ENCODE measurements at regions not wholly inside any gene's neighbourhood (a gene's known extent, or its start where the extent isn't known, plus 50 kb on each side); places are given as distances from the start of the nearest gene placed in this dataset.
"Not testable (repeated sequence)": the region's sequence is repeated elsewhere in the genome, so short reads cannot be mapped to it uniquely, and the experiment has no call there.

GRCh38 chr2:164024396-164024795, 288.6 kb upstream of the FIGN start:
- DNase-seq (ENCODE audit: low spot score), result no peak

GRCh38 chr2:164023896-164024295, 288.1 kb upstream of the FIGN start:
- DNase-seq (ENCODE audit: low spot score), result no peak

- DNase-seq (ENCODE audit: low spot score), result peak; percentile 2
These were observed 279.7 kb upstream of the FIGN start for GRCh38 chr2:164015328-164016123.

GRCh38 chr2:164014791-164015190, 279.0 kb upstream of the FIGN start:
- DNase-seq (ENCODE audit: low spot score), result no peak

GRCh38 chr2:164014068-164014731, 278.4 kb upstream of the FIGN start:
- no peak for DNase-seq (ENCODE audit: low spot score)

- no peak for DNase-seq (ENCODE audit: low spot score)
These were observed 276.8 kb upstream of the FIGN start for GRCh38 chr2:164012581-164012980.

GRCh38 chr2:164009756-164010337, 274.0 kb upstream of the FIGN start:
- no peak for DNase-seq (ENCODE audit: low spot score)

- DNase-seq (ENCODE audit: low spot score), result no peak
These were observed 272.9 kb upstream of the FIGN start for GRCh38 chr2:164008752-164009151.

- DNase-seq (ENCODE audit: low spot score), result no peak
These were observed 270.9 kb upstream of the FIGN start for GRCh38 chr2:164006704-164007103.

GRCh38 chr2:164000176-164000575, 264.4 kb upstream of the FIGN start:
- DNase-seq (ENCODE audit: low spot score), result no peak

GRCh38 chr2:163997466-163997865, 261.7 kb upstream of the FIGN start:
- DNase-seq (ENCODE audit: low spot score), result no peak

- DNase-seq (ENCODE audit: low spot score), result no peak
These were observed 254.7 kb upstream of the FIGN start for GRCh38 chr2:163990541-163990940.

- no peak for DNase-seq (ENCODE audit: low spot score)
These were observed 254.3 kb upstream of the FIGN start for GRCh38 chr2:163990101-163990500.

- no peak for DNase-seq (ENCODE audit: low spot score)
These were observed 251.6 kb upstream of the FIGN start for GRCh38 chr2:163987175-163987940.

GRCh38 chr2:163984986-163985385, 249.2 kb upstream of the FIGN start:
- DNase-seq (ENCODE audit: low spot score), result no peak

GRCh38 chr2:163983911-163984310, 248.1 kb upstream of the FIGN start:
- DNase-seq (ENCODE audit: low spot score), result no peak

GRCh38 chr2:163982938-163983337, 247.1 kb upstream of the FIGN start:
- no peak for DNase-seq (ENCODE audit: low spot score)

GRCh38 chr2:163974766-163975165, 239.0 kb upstream of the FIGN start:
- DNase-seq (ENCODE audit: low spot score), result no peak

- DNase-seq (ENCODE audit: low spot score), result no peak
These were observed 234.4 kb upstream of the FIGN start for GRCh38 chr2:163970058-163970813.

GRCh38 chr2:163964278-163964677, 228.5 kb upstream of the FIGN start:
- not testable (repeated sequence) for DNase-seq (ENCODE audit: low spot score)

GRCh38 chr2:163953390-163953907, 217.6 kb upstream of the FIGN start:
- no peak for DNase-seq (ENCODE audit: low spot score)

GRCh38 chr2:163951312-163951711, 215.5 kb upstream of the FIGN start:
- no peak for DNase-seq (ENCODE audit: low spot score)
